ENCODE measurements at regions not wholly inside any gene's neighbourhood (a gene's known extent, or its start where the extent isn't known, plus 50 kb on each side); places are given as distances from the start of the nearest gene placed in this dataset.
"Not testable (repeated sequence)": the region's sequence is repeated elsewhere in the genome, so short reads cannot be mapped to it uniquely, and the experiment has no call there.

GRCh38 chrX:66692512-66692911, 53.6 kb upstream of the EDA2R start:
- H3K4me1 ChIP-seq (ENCODE audit: control insufficient read depth, insufficient read depth, low read length, poor library complexity, severe bottlenecking); H3K4me3 ChIP-seq (ENCODE audit: extremely low read depth, insufficient read depth, low read length, poor library complexity, severe bottlenecking); H3K36me3 ChIP-seq (ENCODE audit: control insufficient read depth, insufficient read depth, low read length); H3K27ac ChIP-seq (ENCODE audit: low read depth, low read length, severe bottlenecking); H3K9me3 ChIP-seq (ENCODE audit: control insufficient read depth, low read length): not testable (repeated sequence)
- 67 to 82% methylated on average over 2 to 6 of the region's 8 CpGs for WGBS, 2 experiments (ENCODE audit: insufficient coverage in 2 of 2)
